ENCODE measurements at regions not wholly inside any gene's neighbourhood (a gene's known extent, or its start where the extent isn't known, plus 50 kb on each side); places are given as distances from the start of the nearest gene placed in this dataset.
A peak's percentile ranks its signal among the peaks of the same experiment; 100 is the strongest.

DNA sequence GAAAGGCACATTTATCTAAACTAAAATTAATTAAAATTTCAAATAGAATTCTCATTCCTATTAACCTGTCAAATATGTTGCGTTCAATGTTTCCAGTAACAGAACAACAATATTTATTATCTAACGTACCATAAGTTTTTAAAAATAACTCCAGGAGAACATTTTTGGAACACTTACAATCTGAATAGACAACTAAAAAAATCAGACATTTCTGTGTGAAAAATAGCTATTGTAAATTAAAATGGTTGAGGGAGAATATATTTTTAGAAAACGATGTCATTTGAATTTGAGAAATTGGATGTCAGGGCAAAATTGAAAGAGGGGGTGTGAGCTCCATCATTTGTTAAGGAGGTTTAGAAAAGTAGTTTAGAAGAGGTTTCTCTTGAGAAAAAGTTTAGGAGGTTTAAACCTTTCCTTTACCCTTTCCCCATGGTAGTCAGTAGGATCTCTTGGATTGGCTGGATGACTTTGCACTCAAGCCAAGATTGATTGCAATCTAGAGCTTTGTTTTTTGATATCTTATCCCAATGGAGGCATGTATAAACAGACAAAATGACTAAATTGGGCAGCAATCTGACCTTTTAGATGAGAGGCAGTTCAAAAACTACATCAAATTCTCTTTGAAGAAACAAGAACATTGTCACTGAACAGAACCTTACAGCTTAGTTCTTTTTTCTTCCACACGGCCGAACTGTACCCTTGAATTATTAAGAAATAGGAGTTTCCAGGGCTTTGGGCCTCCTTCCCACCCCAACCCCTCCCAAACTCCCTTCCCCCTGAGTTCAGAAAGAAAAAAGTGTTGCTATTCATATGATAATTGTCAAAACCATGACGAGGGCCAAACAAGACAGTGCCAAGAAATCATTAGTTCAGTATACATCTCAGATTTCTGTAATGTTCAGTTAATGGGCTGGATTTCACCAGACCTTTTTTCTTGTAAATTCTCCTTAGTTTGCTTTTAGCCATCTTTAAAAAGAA lies 79.7 kb upstream of the CDIN1 start (continued):
- TF ChIP-seq, protein P1, sequence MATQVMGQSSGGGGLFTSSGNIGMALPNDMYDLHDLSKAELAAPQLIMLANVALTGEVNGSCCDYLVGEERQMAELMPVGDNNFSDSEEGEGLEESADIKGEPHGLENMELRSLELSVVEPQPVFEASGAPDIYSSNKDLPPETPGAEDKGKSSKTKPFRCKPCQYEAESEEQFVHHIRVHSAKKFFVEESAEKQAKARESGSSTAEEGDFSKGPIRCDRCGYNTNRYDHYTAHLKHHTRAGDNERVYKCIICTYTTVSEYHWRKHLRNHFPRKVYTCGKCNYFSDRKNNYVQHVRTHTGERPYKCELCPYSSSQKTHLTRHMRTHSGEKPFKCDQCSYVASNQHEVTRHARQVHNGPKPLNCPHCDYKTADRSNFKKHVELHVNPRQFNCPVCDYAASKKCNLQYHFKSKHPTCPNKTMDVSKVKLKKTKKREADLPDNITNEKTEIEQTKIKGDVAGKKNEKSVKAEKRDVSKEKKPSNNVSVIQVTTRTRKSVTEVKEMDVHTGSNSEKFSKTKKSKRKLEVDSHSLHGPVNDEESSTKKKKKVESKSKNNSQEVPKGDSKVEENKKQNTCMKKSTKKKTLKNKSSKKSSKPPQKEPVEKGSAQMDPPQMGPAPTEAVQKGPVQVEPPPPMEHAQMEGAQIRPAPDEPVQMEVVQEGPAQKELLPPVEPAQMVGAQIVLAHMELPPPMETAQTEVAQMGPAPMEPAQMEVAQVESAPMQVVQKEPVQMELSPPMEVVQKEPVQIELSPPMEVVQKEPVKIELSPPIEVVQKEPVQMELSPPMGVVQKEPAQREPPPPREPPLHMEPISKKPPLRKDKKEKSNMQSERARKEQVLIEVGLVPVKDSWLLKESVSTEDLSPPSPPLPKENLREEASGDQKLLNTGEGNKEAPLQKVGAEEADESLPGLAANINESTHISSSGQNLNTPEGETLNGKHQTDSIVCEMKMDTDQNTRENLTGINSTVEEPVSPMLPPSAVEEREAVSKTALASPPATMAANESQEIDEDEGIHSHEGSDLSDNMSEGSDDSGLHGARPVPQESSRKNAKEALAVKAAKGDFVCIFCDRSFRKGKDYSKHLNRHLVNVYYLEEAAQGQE (IDR thresholded peaks at IDR 0.05; ENCODE audit: low read depth) = no peak

DNA sequence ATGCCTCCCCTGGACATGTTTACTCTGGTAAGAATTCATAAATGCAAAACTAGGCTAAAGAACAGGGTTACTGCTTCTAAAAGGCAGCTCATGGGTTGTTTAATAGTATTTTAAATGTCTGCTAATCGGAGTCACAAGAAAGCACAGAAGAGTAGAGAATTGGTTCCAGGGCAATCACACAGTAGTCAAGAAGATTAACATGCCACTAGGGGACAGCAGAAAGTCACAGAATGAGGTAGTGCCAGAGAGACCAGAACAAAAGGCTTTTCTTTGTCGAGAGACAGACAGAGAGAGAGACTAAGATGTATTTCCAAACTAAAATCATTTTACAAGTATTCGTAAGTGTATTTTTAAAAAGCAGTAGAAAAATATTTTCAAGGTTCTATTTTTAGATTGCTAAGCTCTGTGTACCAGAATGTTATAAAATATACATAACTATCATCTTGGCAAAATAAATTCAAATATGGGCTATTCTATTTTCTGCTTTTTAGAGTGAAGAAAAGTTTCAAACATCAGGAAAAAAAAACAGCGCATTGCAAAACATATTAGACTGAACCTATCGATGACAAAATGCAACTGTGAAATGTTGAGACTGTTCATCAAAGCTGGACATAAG lies 78.3 kb upstream of the CDIN1 start:
- peak; percentile 84 for TF ChIP-seq RAD21 (IDR thresholded peaks at IDR 0.05; ENCODE audit: low read depth)
- no peak for TF ChIP-seq ELF1 (IDR thresholded peaks at IDR 0.05; ENCODE audit: borderline replicate concordance, low read depth)
- TF ChIP-seq CBX3 (IDR thresholded peaks at IDR 0.05; ENCODE audit: low read depth) = peak; percentile 33; the same call in 1 of the 2 replicates
- TF ChIP-seq, protein P2, sequence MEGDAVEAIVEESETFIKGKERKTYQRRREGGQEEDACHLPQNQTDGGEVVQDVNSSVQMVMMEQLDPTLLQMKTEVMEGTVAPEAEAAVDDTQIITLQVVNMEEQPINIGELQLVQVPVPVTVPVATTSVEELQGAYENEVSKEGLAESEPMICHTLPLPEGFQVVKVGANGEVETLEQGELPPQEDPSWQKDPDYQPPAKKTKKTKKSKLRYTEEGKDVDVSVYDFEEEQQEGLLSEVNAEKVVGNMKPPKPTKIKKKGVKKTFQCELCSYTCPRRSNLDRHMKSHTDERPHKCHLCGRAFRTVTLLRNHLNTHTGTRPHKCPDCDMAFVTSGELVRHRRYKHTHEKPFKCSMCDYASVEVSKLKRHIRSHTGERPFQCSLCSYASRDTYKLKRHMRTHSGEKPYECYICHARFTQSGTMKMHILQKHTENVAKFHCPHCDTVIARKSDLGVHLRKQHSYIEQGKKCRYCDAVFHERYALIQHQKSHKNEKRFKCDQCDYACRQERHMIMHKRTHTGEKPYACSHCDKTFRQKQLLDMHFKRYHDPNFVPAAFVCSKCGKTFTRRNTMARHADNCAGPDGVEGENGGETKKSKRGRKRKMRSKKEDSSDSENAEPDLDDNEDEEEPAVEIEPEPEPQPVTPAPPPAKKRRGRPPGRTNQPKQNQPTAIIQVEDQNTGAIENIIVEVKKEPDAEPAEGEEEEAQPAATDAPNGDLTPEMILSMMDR (IDR thresholded peaks at IDR 0.05 in 2 of 3, conservative IDR thresholded peaks at IDR 0.05 in 1 of 3; ENCODE audit: borderline replicate concordance in 1 of 3, insufficient read depth in 1 of 3, low read depth in 2 of 3, low read length in 2 of 3) = peak; percentile 44 to 85 (median 83); a peak in 5 of 6 replicates
- H3K4me1 ChIP-seq (ENCODE audit: control insufficient read depth in 1 of 2, insufficient read depth in 2 of 2, low read length in 2 of 2) = peaks cover 6 to 11% of the 10 kb centered on the region in 2 experiments; a peak in 3 of 4 replicates
- ChIA-PET POLR2A (interaction anchor here (1.1 kb wide), 1 partner anchor 9 kb away, joined by 3 read pairs; no protein-coding TSS in a partner anchor), CTCF (interaction anchor here (0.9 to 1.2 kb wide), 5 partner anchors 52 to 1212 kb away, joined by 3 to 12 read pairs (median 3); no protein-coding TSS in a partner anchor), RAD21 (ENCODE audit: low non-redundant PET in 1 of 2, low total read pairs in 2 of 2, uncharacterized antibody in 2 of 2, unreplicated experiment in 2 of 2) (no interaction called here)
- BruUV-seq (replicated peaks) = no TSS peak
- H2AFZ ChIP-seq (ENCODE audit: low read depth, low read length, poor library complexity, severe bottlenecking) = peak overlapping the region; percentile 92
- H3K4me2 ChIP-seq (ENCODE audit: low read length) = peak overlapping the region; percentile 31
- intact Hi-C loops (cut with micrococcal nuclease) = loop anchor here (1.0 to 10.0 kb wide), 5 partner anchors 381 to 1381 kb away; no protein-coding TSS in a partner anchor
- ATAC-seq (peak; percentile 100), DNase-seq (ENCODE audit: low read depth, low spot score) (peak; percentile 69)
- peak overlapping the region; percentile 30; the same call in 1 of the 2 replicates for H3K27ac ChIP-seq (ENCODE audit: low read depth, low read length)
- no peaks in the 10 kb centered on the region for H3K36me3 ChIP-seq (ENCODE audit: control insufficient read depth in 1 of 2, insufficient read depth in 2 of 2, low read length in 2 of 2)
- no peaks in the 10 kb centered on the region for H3K79me2 ChIP-seq (ENCODE audit: insufficient read depth, low read length)
- H3K9me2 ChIP-seq (ENCODE audit: insufficient read depth) = no peaks in the 10 kb centered on the region
- no peak overlapping the region for H3K9ac ChIP-seq (ENCODE audit: low read length)
- no peaks in the 10 kb centered on the region for H4K20me1 ChIP-seq (ENCODE audit: insufficient read depth)
- H3K4me3 ChIP-seq (replicated peaks in 1 of 2; ENCODE audit: low read depth in 1 of 2, low read length in 2 of 2) = no peak overlapping the region
- H3K27me3 ChIP-seq (ENCODE audit: insufficient read depth, low read length) = no peaks in the 10 kb centered on the region
- H3K9me3 ChIP-seq (ENCODE audit: control insufficient read depth in 1 of 2, insufficient read depth in 1 of 2, low read depth in 1 of 2, low read length in 2 of 2) = no peaks in the 10 kb centered on the region

Measured in HCT116 (cell line).